K562 (cell line): ENCODE measurements at regions not wholly inside any gene's neighbourhood (a gene's known extent, or its start where the extent isn't known, plus 50 kb on each side); places are given as distances from the start of the nearest gene placed in this dataset.
A peak's percentile ranks its signal among the peaks of the same experiment; 100 is the strongest.

ENCODE experiments used
- CREB3L1 ChIP-seq: fragments of 450-650 bp; IDR thresholded peaks from 2 replicates; pipeline ENCODE4 v1.6.1; 2014; ENCODE audit warnings: low read depth, mild to moderate bottlenecking, moderate library complexity, borderline replicate concordance
- DACH1 ChIP-seq: fragments of 450-650 bp; IDR thresholded peaks from 2 replicates; pipeline ENCODE4 v1.6.1; 2018; ENCODE audit not compliant: partially characterized antibody
- HOMEZ ChIP-seq: fragments of 250-450 bp; sonication (Bioruptor Pico); IDR thresholded peaks from 2 replicates; pipeline ENCODE4 v1.4.0; 2020; ENCODE audit warnings: mild to moderate bottlenecking, moderate library complexity
- HSF4 ChIP-seq: fragments of 250-450 bp; sonication (Bioruptor Pico); IDR thresholded peaks from 2 replicates; pipeline ENCODE4 v2.1.2; 2022; ENCODE audit warnings: mild to moderate bottlenecking, moderate library complexity, borderline replicate concordance
- MEF2A ChIP-seq: IDR thresholded peaks from 2 replicates; pipeline ENCODE4 v1.6.1; 2011; ENCODE audit warnings: low read depth, mild to moderate bottlenecking, low read length, moderate library complexity; ENCODE audit not compliant: control insufficient read depth
- MTA2 ChIP-seq: fragments of 450-650 bp; IDR thresholded peaks from 2 replicates; pipeline ENCODE4 v1.6.1; 2016; ENCODE audit warnings: low read depth
- SAFB2 ChIP-seq: fragments of 200-400 bp; formaldehyde crosslinking; IDR thresholded peaks from 2 replicates; pipeline ENCODE4 v1.6.1; 2018; ENCODE audit warnings: borderline replicate concordance, low read length, low read depth, moderate library complexity; ENCODE audit not compliant: severe bottlenecking
- SRF ChIP-seq, 2 experiments: fragments of 250-450, 450-650 bp in 1 of 2; sonication (Bioruptor Pico) in 1 of 2; sonication (generic) in 1 of 2; formaldehyde crosslinking; IDR thresholded peaks; 2 replicates each; pipeline versions ENCODE4 v1.5.0 to v1.5.1; 2020 to 2022; ENCODE audit warnings: mild to moderate bottlenecking in 1 of 2, missing genetic modification reagents in 1 of 2
- SRSF1 ChIP-seq: fragments of 200-400 bp; formaldehyde crosslinking; IDR thresholded peaks from 2 replicates; pipeline ENCODE4 v1.6.1; 2017; ENCODE audit warnings: mild to moderate bottlenecking, low read depth, low read length, moderate library complexity
- SRSF7 ChIP-seq: fragments of 200-400 bp; formaldehyde crosslinking; optimal IDR thresholded peaks from 2 replicates; pipeline ENCODE3; 2017; ENCODE audit warnings: mild to moderate bottlenecking, low read depth, low read length
- TBL1XR1 ChIP-seq, 2 experiments: IDR thresholded peaks; 2 replicates each; pipeline ENCODE4 v1.6.1; 2012; ENCODE audit warnings: improper control_type of control experiment in 2 of 2, low read length in 2 of 2, mild to moderate bottlenecking in 1 of 2
- ZBTB40 ChIP-seq, 2 experiments: fragments of 450-650 bp in 1 of 2; sonication (generic) in 1 of 2; formaldehyde crosslinking in 1 of 2; IDR thresholded peaks; 2 replicates each; pipeline versions ENCODE4 v1.7.1 to v1.9.0; 2016 to 2022; ENCODE audit warnings: inconsistent platforms in 1 of 2, mild to moderate bottlenecking in 1 of 2, missing genetic modification reagents in 1 of 2
- ZNF133 ChIP-seq: fragments of 250-450 bp; sonication (Bioruptor Pico); IDR thresholded peaks from 2 replicates; pipeline ENCODE4 v1.4.0; 2020; ENCODE audit warnings: mild to moderate bottlenecking
- ZNF274 ChIP-seq: IDR thresholded peaks from 2 replicates; pipeline ENCODE4 v1.6.1; 2011; ENCODE audit warnings: low read depth, mild to moderate bottlenecking, low read length, moderate library complexity, borderline replicate concordance
- ZNF57 ChIP-seq: fragments of 450-650 bp; formaldehyde crosslinking; IDR thresholded peaks from 2 replicates; pipeline ENCODE4 v1.4.0; 2020; ENCODE audit warnings: mild to moderate bottlenecking, moderate library complexity

- TF ChIP-seq CREB3L1 (no peak), MTA2 (no peak), HSF4 (CRISPR knock-in tag) (no peak), MEF2A (no peak), SRF (CRISPR knock-in tag; IDR thresholded peaks at IDR 0.05) (no peak), ZNF133 (CRISPR knock-in tag) (no peak), ZBTB40 (IDR thresholded peaks at IDR 0.05) (0 out of 2 replicates have a peak, but pooled peaks have one; percentile 35), ZBTB40 (CRISPR knock-in tag; IDR thresholded peaks at IDR 0.05) (no peak), SRSF7 (no peak), ZNF274 (no peak), HOMEZ (CRISPR knock-in tag) (no peak), DACH1 (peak; percentile 69), SRSF1 (no peak), ZNF57 (CRISPR knock-in tag) (no peak), SAFB2 (no peak), TBL1XR1 (IDR thresholded peaks at IDR 0.05; ENCODE audit: low read length in 2 of 2) (no peak)
These were observed 68.9 kb upstream of the NCOR2 start (continued) for GRCh38 chr12:124636138-124636978.
